NB4 (cell line): ENCODE measurements at regions not wholly inside any gene's neighbourhood (a gene's known extent, or its start where the extent isn't known, plus 50 kb on each side); places are given as distances from the start of the nearest gene placed in this dataset.

ENCODE experiments used
- DNase-seq: peaks from one replicate; pipeline ENCODE4 v3.0.0; 2010; ENCODE audit warnings: low read depth
- H3K4me3 ChIP-seq: one replicate; pipeline ENCODE4 v1.5.1; 2011; ENCODE audit warnings: mild to moderate bottlenecking, low read depth, low read length, moderate library complexity
- CTCF ChIP-seq: IDR thresholded peaks from one replicate; pipeline ENCODE4 v1.5.1; 2012; ENCODE audit warnings: low read depth, low read length
- MAX ChIP-seq: IDR thresholded peaks from 2 replicates; pipeline ENCODE4 v1.6.1; 2011; ENCODE audit warnings: low read depth, low read length
- MYC ChIP-seq: IDR thresholded peaks from 2 replicates; pipeline ENCODE4 v1.6.1; 2011; ENCODE audit warnings: low read depth, low read length
- POLR2A ChIP-seq: IDR thresholded peaks from 2 replicates; pipeline ENCODE4 v1.6.1; 2011; ENCODE audit warnings: mild to moderate bottlenecking; ENCODE audit not compliant: insufficient read length; ENCODE audit errors: extremely low read depth

- H3K4me3 ChIP-seq: no peak overlapping the region
- TF ChIP-seq POLR2A (no peak), MYC (no peak), CTCF (no peak), MAX (no peak)
- no peak for DNase-seq
Measured at GRCh38 chr11:133657054-133657453, 124.8 kb upstream of the OPCML start.

GRCh38 chr11:133656082-133656635 is 123.9 kb upstream of the OPCML start:
- no peak for DNase-seq
- no peak for TF ChIP-seq CTCF
- TF ChIP-seq MAX: no peak
- TF ChIP-seq MYC: no peak
- no peak for TF ChIP-seq POLR2A
- no peak overlapping the region for H3K4me3 ChIP-seq

- no peak overlapping the region for H3K4me3 ChIP-seq
- no peak for DNase-seq
- TF ChIP-seq MYC (no peak), POLR2A (no peak), MAX (no peak)
Measured at GRCh38 chr11:133654630-133655212, 122.4 kb upstream of the OPCML start.

- H3K4me3 ChIP-seq: no peak overlapping the region
- TF ChIP-seq MYC (no peak), MAX (no peak), CTCF (no peak), POLR2A (no peak)
Measured at GRCh38 chr11:133653336-133653735, 121.0 kb upstream of the OPCML start.

GRCh38 chr11:133650082-133650481 is 117.8 kb upstream of the OPCML start:
- no peak for TF ChIP-seq MYC
- TF ChIP-seq MAX: no peak
- no peak for TF ChIP-seq POLR2A
- TF ChIP-seq CTCF: no peak
- H3K4me3 ChIP-seq: no peak overlapping the region
- DNase-seq: no peak

More at GRCh38 chr11:133653336-133653735, 121.0 kb upstream of the OPCML start:
- DNase-seq: no peak

GRCh38 chr11:133649040-133649439 is 116.7 kb upstream of the OPCML start:
- H3K4me3 ChIP-seq: no peak overlapping the region
- TF ChIP-seq CTCF (no peak), POLR2A (no peak), MYC (no peak)
- DNase-seq: no peak
